B cell (primary cell): ENCODE measurements at regions not wholly inside any gene's neighbourhood (a gene's known extent, or its start where the extent isn't known, plus 50 kb on each side); places are given as distances from the start of the nearest gene placed in this dataset.

Experiments
- CTCF ChIP-seq: fragments of 200-600 bp; IDR thresholded peaks from one replicate; pipeline ENCODE4 v1.8.0; 2022; ENCODE audit warnings: antibody characterized with exemption, mild to moderate bottlenecking
- EZH2 ChIP-seq: IDR thresholded peaks from 2 replicates; pipeline ENCODE4 v1.6.1; 2012; ENCODE audit warnings: borderline replicate concordance, low read depth, mild to moderate bottlenecking, moderate library complexity, low read length; ENCODE audit not compliant: insufficient read depth, poor library complexity, severe bottlenecking

- no peak for TF ChIP-seq CTCF
- TF ChIP-seq EZH2: no peak
Observed at GRCh38 chr3:194267744-194268653, 83.1 kb downstream of the CPN2 start.
